Spleen (tissue), 7 donors: ENCODE measurements at regions not wholly inside any gene's neighbourhood (a gene's known extent, or its start where the extent isn't known, plus 50 kb on each side); places are given as distances from the start of the nearest gene placed in this dataset.

ENCODE experiments used
- CTCF ChIP-seq, 11 experiments: fragments of 200-600 bp in 7 of 11; fragments of 450-650 bp in 4 of 11; sonication (generic) in 4 of 11; IDR thresholded peaks in 8 of 11; conservative IDR thresholded peaks in 3 of 11; 1 replicate in 7 of 11; 2 replicates in 4 of 11; pipeline versions ENCODE4 v1.4.0 to v1.8.0; 2016 to 2021; ENCODE audit warnings: antibody characterized with exemption in 11 of 11, inconsistent platforms in 4 of 11, mild to moderate bottlenecking in 1 of 11
- POLR2AphosphoS5 ChIP-seq, 3 donors: sonication (generic); formaldehyde crosslinking; IDR thresholded peaks; one replicate each; pipeline ENCODE4 v1.5.1; 2017; ENCODE audit warnings: antibody characterized with exemption in 3 of 3
- donor health status: DM: no; HTN: no; CAD: no; lungs with moderate emphysema.
- donor health status: DM: no; HTN: no; CAD: no.
- donor health status: DM: no; HTN: no; CAD: no.

GRCh38 chr5:88656221-88656950 lies 226.6 kb downstream of the MEF2C start:
- TF ChIP-seq CTCF (IDR thresholded peaks at IDR 0.05 in 8 of 11, conservative IDR thresholded peaks at IDR 0.05 in 3 of 11) (no peak), POLR2AphosphoS5 (IDR thresholded peaks at IDR 0.05) (no peak)
